GM12878 (cell line): ENCODE measurements at regions not wholly inside any gene's neighbourhood (a gene's known extent, or its start where the extent isn't known, plus 50 kb on each side); places are given as distances from the start of the nearest gene placed in this dataset.

Source experiments
- ATAC-seq: fragments of 200-7000 bp; cut with Tn5 transposase; 3 replicates; pipeline ENCODE4 v1.9.1; 2020; ENCODE audit warnings: mild to moderate bottlenecking, moderate library complexity
- BruUV-seq: library from RNA; stranded (reverse); fragments of 400-500 nt; replicated peaks from 2 replicates; lab custom pipeline; 2021; lab: Mats Ljungman, UMichigan
- CTCF ChIA-PET: fragments of 300-600 bp; sonication (Branson Sonifier 250); formaldehyde crosslinking; extraction: SDS; loops from one replicate; lab custom pipeline; 2021; ENCODE audit warnings: inconsistent platforms; lab: Yijun Ruan, JAX
- POLR2A ChIA-PET: fragments of 350-600 bp; formaldehyde crosslinking; extraction: SDS; loops from one replicate; lab custom pipeline; 2021; ENCODE audit warnings: inconsistent platforms; lab: Charles Lee
- RAD21 ChIA-PET: fragments of 300-600 bp; sonication (Branson Sonifier 250); formaldehyde crosslinking; loops from one replicate; lab custom pipeline; 2023; ENCODE audit warnings: antibody characterized with exemption; ENCODE audit not compliant: unreplicated experiment; lab: Charles Lee
- SMC1A ChIA-PET: fragments of 300-600 bp; sonication (Branson Sonifier 250); formaldehyde crosslinking; loops from one replicate; lab custom pipeline; 2023; ENCODE audit not compliant: unreplicated experiment, uncharacterized antibody; lab: Charles Lee
- DNase-seq: peaks from one replicate; pipeline ENCODE4 v3.0.0-alpha.2; 2011; ENCODE audit warnings: low read depth, low spot score
- FAIRE-seq: peaks from 3 replicates; lab custom pipeline; 2011; peaks lifted over from hg19 to GRCh38; lab: Jason Lieb, UNC
- H2AFZ ChIP-seq: 2 replicates; pipeline ENCODE4 v1.6.0; 2011; ENCODE audit warnings: low read depth, low read length, control low read depth; ENCODE audit not compliant: control insufficient read depth
- H3K27ac ChIP-seq: 2 replicates; pipeline ENCODE4 v1.5.1; 2011; ENCODE audit warnings: control low read depth; ENCODE audit not compliant: control insufficient read depth, insufficient read depth
- H3K27me3 ChIP-seq, 2 experiments: replicated peaks in 1 of 2; 2 replicates each; pipeline versions ENCODE4 v1.6.0 to v1.6.1; 2011; ENCODE audit warnings: low read length in 1 of 2; ENCODE audit not compliant: control insufficient read depth in 2 of 2, insufficient read depth in 2 of 2
- H3K36me3 ChIP-seq, 2 experiments: 2 replicates each; pipeline ENCODE4 v1.5.1; 2011; ENCODE audit warnings: low read length in 1 of 2; ENCODE audit not compliant: control insufficient read depth in 2 of 2, insufficient read depth in 2 of 2
- H3K4me1 ChIP-seq: 2 replicates; pipeline ENCODE4 v1.6.1; 2011; ENCODE audit warnings: mild to moderate bottlenecking, low read length, moderate library complexity, mixed read lengths; ENCODE audit not compliant: control insufficient read depth, insufficient read depth
- H3K4me2 ChIP-seq: 2 replicates; pipeline ENCODE4 v1.6.0; 2011; ENCODE audit warnings: control low read depth; ENCODE audit not compliant: control insufficient read depth, insufficient read depth
- H3K4me3 ChIP-seq: fragments of 200-600 bp; sonication (generic); 2 replicates; pipeline ENCODE4 v1.5.1; 2016
- H3K79me2 ChIP-seq: 2 replicates; pipeline ENCODE4 v1.6.0; 2011; ENCODE audit warnings: low read length; ENCODE audit not compliant: control insufficient read depth, insufficient read depth
- H3K9ac ChIP-seq: 2 replicates; pipeline ENCODE4 v1.8.0; 2011; ENCODE audit warnings: low read length, control low read depth, mixed read lengths; ENCODE audit not compliant: control insufficient read depth, insufficient read depth
- H3K9me3 ChIP-seq: replicated peaks from 3 replicates; pipeline ENCODE4 v1.5.1; 2011; ENCODE audit warnings: mild to moderate bottlenecking, low read length; ENCODE audit not compliant: control insufficient read depth, insufficient read depth
- H4K20me1 ChIP-seq: 2 replicates; pipeline ENCODE4 v1.6.0; 2011; ENCODE audit not compliant: control insufficient read depth, insufficient read depth
- BRCA1 ChIP-seq: IDR thresholded peaks from 2 replicates; pipeline ENCODE4 v1.6.1; 2011; ENCODE audit warnings: low read depth, low read length, improper control_type of control experiment
- CBX5 ChIP-seq: sonication (generic); IDR thresholded peaks from 2 replicates; pipeline ENCODE4 v1.6.1; 2016; ENCODE audit warnings: low read depth, moderate library complexity, mild to moderate bottlenecking, inconsistent platforms
- CHD2 ChIP-seq: IDR thresholded peaks from 2 replicates; pipeline ENCODE4 v1.6.1; 2011; ENCODE audit warnings: low read depth, low read length, improper control_type of control experiment, borderline replicate concordance
- FOS ChIP-seq: IDR thresholded peaks from 3 replicates; pipeline ENCODE4 v1.6.1; 2011; ENCODE audit warnings: borderline replicate concordance; ENCODE audit not compliant: insufficient read length; ENCODE audit errors: extremely low read depth
- HCFC1 ChIP-seq: fragments of 150-350 bp; IDR thresholded peaks from 2 replicates; pipeline ENCODE4 v1.6.1; 2014; ENCODE audit warnings: low read length
- IKZF2 ChIP-seq, 2 experiments: fragments of 450-650 bp; IDR thresholded peaks; 2 replicates each; pipeline ENCODE4 v1.6.1; 2017; ENCODE audit warnings: mild to moderate bottlenecking in 2 of 2, moderate library complexity in 2 of 2
- LARP7 ChIP-seq: fragments of 450-650 bp; IDR thresholded peaks from 2 replicates; pipeline ENCODE4 v1.6.1; 2017; ENCODE audit warnings: mild to moderate bottlenecking
- SMC3 ChIP-seq: IDR thresholded peaks from 2 replicates; pipeline ENCODE4 v1.6.1; 2011; ENCODE audit warnings: low read length, improper control_type of control experiment, borderline replicate concordance
- TBL1XR1 ChIP-seq: IDR thresholded peaks from 2 replicates; pipeline ENCODE4 v1.6.1; 2012; ENCODE audit warnings: low read depth, low read length, improper control_type of control experiment
- TCF12 ChIP-seq: IDR thresholded peaks from 2 replicates; pipeline ENCODE4 v1.6.1; 2011; ENCODE audit warnings: low read depth, mild to moderate bottlenecking, low read length
- WRNIP1 ChIP-seq: IDR thresholded peaks from 2 replicates; pipeline ENCODE4 v1.6.1; 2011; ENCODE audit warnings: low read depth, low read length, improper control_type of control experiment, borderline replicate concordance
- WGBS: methylation state at CpG from one replicate; pipeline ENCODE4 v1.1.6; 2016; ENCODE audit warnings: low lambda C conversion rate; ENCODE audit not compliant: insufficient replicate concordance, insufficient coverage; ENCODE audit errors: missing lambda C conversion rate; 5-methylcytosine and 5-hydroxymethylcytosine counted together
- in situ Hi-C: fragments of 300-500 bp; cut with MboI; formaldehyde crosslinking; loops from 9 replicates; pipeline ENCODE4 v1.14.3; 2018; ENCODE audit warnings: mixed read lengths
- intact Hi-C: fragments of 100-400 bp; cut with micrococcal nuclease; formaldehyde crosslinking; loops from one replicate; pipeline ENCODE4 v1.14.2; 2022; ENCODE audit not compliant: unreplicated experiment
- TF ChIP-seq, protein P1 (sequence below): fragments of 450-650 bp; formaldehyde crosslinking; IDR thresholded peaks from 2 replicates; pipeline ENCODE4 v1.4.0; 2020; ENCODE audit warnings: mild to moderate bottlenecking, moderate library complexity
- TF ChIP-seq, protein P2 (sequence below): IDR thresholded peaks from 2 replicates; pipeline ENCODE4 v1.6.1; 2011; ENCODE audit warnings: borderline replicate concordance, low read depth, mild to moderate bottlenecking, moderate library complexity, mixed read lengths, low read length; ENCODE audit not compliant: insufficient read depth; ENCODE audit errors: extremely low read length
- TF ChIP-seq, protein P3 (sequence below): IDR thresholded peaks from 2 replicates; pipeline ENCODE4 v1.6.1; 2012; ENCODE audit warnings: low read depth, low read length, improper control_type of control experiment
- TF ChIP-seq, protein P4 (sequence below): fragments of 450-650 bp; IDR thresholded peaks from 2 replicates; pipeline ENCODE4 v1.6.1; 2016; ENCODE audit warnings: mild to moderate bottlenecking

DNA sequence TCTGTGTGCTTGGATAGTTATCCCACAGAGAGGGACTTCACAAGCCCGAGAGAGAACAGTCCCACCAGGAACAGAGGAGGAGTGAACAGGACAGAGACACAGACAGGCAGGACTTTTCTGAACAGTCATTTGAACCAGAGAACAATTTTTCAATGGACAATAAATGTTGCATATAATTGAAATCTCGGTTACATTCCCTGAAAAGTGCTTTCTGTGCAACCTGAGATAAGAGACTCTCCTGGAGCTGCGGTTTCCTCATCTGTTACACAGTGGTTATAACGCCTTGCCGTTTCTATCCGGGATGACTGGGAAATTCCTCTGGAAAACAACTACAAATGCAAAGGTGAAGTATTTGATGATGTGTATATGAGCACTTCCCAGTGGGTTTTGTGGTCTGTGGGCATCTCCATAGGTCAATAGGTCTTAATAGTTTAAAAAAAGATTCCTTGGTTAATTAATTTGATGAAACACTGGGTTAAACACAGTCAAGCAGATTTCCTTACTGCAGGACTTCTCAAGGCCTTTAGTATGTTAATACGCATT, 87.2 kb upstream of the HPCAL1 start:
- H4K20me1 ChIP-seq: no peaks in the 10 kb centered on the region
- ChIA-PET SMC1A (no interaction called here), RAD21 (no interaction called here), CTCF (no interaction called here), POLR2A (no interaction called here)
- H3K9me3 ChIP-seq: no peaks in the 10 kb centered on the region
- H3K79me2 ChIP-seq: no peaks in the 10 kb centered on the region
- no peak overlapping the region for H2AFZ ChIP-seq
- TF ChIP-seq CHD2 (no peak), FOS (no peak), HCFC1 (no peak), TBL1XR1 (no peak), IKZF2 (IDR thresholded peaks at IDR 0.05) (no peak), BRCA1 (no peak), SMC3 (no peak), TCF12 (no peak), WRNIP1 (no peak), CBX5 (no peak), LARP7 (no peak)
- TF ChIP-seq, protein P1, sequence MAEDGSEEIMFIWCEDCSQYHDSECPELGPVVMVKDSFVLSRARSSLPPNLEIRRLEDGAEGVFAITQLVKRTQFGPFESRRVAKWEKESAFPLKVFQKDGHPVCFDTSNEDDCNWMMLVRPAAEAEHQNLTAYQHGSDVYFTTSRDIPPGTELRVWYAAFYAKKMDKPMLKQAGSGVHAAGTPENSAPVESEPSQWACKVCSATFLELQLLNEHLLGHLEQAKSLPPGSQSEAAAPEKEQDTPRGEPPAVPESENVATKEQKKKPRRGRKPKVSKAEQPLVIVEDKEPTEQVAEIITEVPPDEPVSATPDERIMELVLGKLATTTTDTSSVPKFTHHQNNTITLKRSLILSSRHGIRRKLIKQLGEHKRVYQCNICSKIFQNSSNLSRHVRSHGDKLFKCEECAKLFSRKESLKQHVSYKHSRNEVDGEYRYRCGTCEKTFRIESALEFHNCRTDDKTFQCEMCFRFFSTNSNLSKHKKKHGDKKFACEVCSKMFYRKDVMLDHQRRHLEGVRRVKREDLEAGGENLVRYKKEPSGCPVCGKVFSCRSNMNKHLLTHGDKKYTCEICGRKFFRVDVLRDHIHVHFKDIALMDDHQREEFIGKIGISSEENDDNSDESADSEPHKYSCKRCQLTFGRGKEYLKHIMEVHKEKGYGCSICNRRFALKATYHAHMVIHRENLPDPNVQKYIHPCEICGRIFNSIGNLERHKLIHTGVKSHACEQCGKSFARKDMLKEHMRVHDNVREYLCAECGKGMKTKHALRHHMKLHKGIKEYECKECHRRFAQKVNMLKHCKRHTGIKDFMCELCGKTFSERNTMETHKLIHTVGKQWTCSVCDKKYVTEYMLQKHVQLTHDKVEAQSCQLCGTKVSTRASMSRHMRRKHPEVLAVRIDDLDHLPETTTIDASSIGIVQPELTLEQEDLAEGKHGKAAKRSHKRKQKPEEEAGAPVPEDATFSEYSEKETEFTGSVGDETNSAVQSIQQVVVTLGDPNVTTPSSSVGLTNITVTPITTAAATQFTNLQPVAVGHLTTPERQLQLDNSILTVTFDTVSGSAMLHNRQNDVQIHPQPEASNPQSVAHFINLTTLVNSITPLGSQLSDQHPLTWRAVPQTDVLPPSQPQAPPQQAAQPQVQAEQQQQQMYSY (CRISPR knock-in tag): no peak
- TF ChIP-seq, protein P2, sequence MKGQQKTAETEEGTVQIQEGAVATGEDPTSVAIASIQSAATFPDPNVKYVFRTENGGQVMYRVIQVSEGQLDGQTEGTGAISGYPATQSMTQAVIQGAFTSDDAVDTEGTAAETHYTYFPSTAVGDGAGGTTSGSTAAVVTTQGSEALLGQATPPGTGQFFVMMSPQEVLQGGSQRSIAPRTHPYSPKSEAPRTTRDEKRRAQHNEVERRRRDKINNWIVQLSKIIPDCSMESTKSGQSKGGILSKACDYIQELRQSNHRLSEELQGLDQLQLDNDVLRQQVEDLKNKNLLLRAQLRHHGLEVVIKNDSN: no peak
- TF ChIP-seq, protein P3, sequence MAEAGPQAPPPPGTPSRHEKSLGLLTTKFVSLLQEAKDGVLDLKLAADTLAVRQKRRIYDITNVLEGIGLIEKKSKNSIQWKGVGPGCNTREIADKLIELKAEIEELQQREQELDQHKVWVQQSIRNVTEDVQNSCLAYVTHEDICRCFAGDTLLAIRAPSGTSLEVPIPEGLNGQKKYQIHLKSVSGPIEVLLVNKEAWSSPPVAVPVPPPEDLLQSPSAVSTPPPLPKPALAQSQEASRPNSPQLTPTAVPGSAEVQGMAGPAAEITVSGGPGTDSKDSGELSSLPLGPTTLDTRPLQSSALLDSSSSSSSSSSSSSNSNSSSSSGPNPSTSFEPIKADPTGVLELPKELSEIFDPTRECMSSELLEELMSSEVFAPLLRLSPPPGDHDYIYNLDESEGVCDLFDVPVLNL: no peak
- TF ChIP-seq, protein P4, sequence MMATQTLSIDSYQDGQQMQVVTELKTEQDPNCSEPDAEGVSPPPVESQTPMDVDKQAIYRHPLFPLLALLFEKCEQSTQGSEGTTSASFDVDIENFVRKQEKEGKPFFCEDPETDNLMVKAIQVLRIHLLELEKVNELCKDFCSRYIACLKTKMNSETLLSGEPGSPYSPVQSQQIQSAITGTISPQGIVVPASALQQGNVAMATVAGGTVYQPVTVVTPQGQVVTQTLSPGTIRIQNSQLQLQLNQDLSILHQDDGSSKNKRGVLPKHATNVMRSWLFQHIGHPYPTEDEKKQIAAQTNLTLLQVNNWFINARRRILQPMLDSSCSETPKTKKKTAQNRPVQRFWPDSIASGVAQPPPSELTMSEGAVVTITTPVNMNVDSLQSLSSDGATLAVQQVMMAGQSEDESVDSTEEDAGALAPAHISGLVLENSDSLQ: no peak
- no peak overlapping the region for H3K27ac ChIP-seq
- no peaks in the 10 kb centered on the region for H3K27me3 ChIP-seq
- DNase-seq (no peak), ATAC-seq (no peak), FAIRE-seq (no peak)
- H3K9ac ChIP-seq: no peak overlapping the region
- 42% methylated on average over 7 of the region's 7 CpGs for WGBS
- H3K4me3 ChIP-seq: no peak overlapping the region
- in situ Hi-C loops: no loop called here
- intact Hi-C loops: no loop called here
- no peaks in the 10 kb centered on the region for H3K36me3 ChIP-seq
- H3K4me1 ChIP-seq: no peaks in the 10 kb centered on the region
- no peak overlapping the region for H3K4me2 ChIP-seq
- BruUV-seq: no TSS peak
